Activated T-cell treated with anti-CD3 and anti-CD28 coated beads for 48 hours (primary cell): ENCODE measurements at regions not wholly inside any gene's neighbourhood (a gene's known extent, or its start where the extent isn't known, plus 50 kb on each side); places are given as distances from the start of the nearest gene placed in this dataset.

Experiments used
- DNase-seq: peaks from one replicate; pipeline ENCODE4 v3.0.0-alpha.2; 2020; ENCODE audit warnings: low read depth

GRCh38 chr18:46265196-46266156, 161.3 kb downstream of the HAUS1 start:
- DNase-seq = no peak

- no peak for DNase-seq
These were observed 162.3 kb downstream of the HAUS1 start for GRCh38 chr18:46266473-46266872.

GRCh38 chr18:46268671-46269070, 164.5 kb downstream of the HAUS1 start:
- no peak for DNase-seq

GRCh38 chr18:46269275-46269674, 165.1 kb downstream of the HAUS1 start:
- no peak for DNase-seq

GRCh38 chr18:46271488-46271887, 167.3 kb downstream of the HAUS1 start:
- no peak for DNase-seq

GRCh38 chr18:46273861-46274260, 169.7 kb downstream of the HAUS1 start:
- no peak for DNase-seq

GRCh38 chr18:46274266-46274665, 170.1 kb downstream of the HAUS1 start:
- DNase-seq = no peak

GRCh38 chr18:46275370-46275769, 171.2 kb downstream of the HAUS1 start:
- no peak for DNase-seq

GRCh38 chr18:46276748-46277147, 172.6 kb downstream of the HAUS1 start:
- DNase-seq = no peak

GRCh38 chr18:46278481-46279465, 174.6 kb downstream of the HAUS1 start:
- no peak for DNase-seq

GRCh38 chr18:46279673-46280072, 175.5 kb downstream of the HAUS1 start:
- DNase-seq = no peak

GRCh38 chr18:46281185-46282176, 177.3 kb downstream of the HAUS1 start:
- peak; percentile 51 for DNase-seq

- DNase-seq = no peak
These were observed 178.0 kb downstream of the HAUS1 start for GRCh38 chr18:46282177-46282570.

- DNase-seq = no peak
These were observed 178.5 kb downstream of the HAUS1 start for GRCh38 chr18:46282646-46283045.

GRCh38 chr18:46283268-46283667, 179.1 kb downstream of the HAUS1 start:
- DNase-seq = no peak

- no peak for DNase-seq
These were observed 179.7 kb downstream of the HAUS1 start for GRCh38 chr18:46283895-46284295.

- no peak for DNase-seq
These were observed 185.3 kb downstream of the HAUS1 start for GRCh38 chr18:46289463-46289862.

GRCh38 chr18:46289931-46290330, 185.7 kb downstream of the HAUS1 start:
- no peak for DNase-seq

GRCh38 chr18:46290440-46291020, 186.3 kb downstream of the HAUS1 start:
- DNase-seq = no peak

- no peak for DNase-seq
These were observed 187.0 kb downstream of the HAUS1 start for GRCh38 chr18:46291149-46291548.

GRCh38 chr18:46293742-46294181, 189.6 kb downstream of the HAUS1 start:
- no peak for DNase-seq
